IMR-90 (cell line): ENCODE measurements at regions not wholly inside any gene's neighbourhood (a gene's known extent, or its start where the extent isn't known, plus 50 kb on each side); places are given as distances from the start of the nearest gene placed in this dataset.

Experiments
- CTCF ChIP-seq: conservative IDR thresholded peaks from 2 replicates; pipeline ENCODE4 v1.5.1; 2012; ENCODE audit warnings: mild to moderate bottlenecking, low read depth, low read length, improper control_type of control experiment
- MAFK ChIP-seq: IDR thresholded peaks from 2 replicates; pipeline ENCODE4 v1.6.1; 2012; ENCODE audit warnings: low read depth, low read length, improper control_type of control experiment
- RCOR1 ChIP-seq: IDR thresholded peaks from 2 replicates; pipeline ENCODE4 v1.6.1; 2012; ENCODE audit warnings: mild to moderate bottlenecking, low read length, improper control_type of control experiment; ENCODE audit not compliant: insufficient replicate concordance

- TF ChIP-seq CTCF (no peak), MAFK (no peak), RCOR1 (no peak)
These were observed 321.0 kb upstream of the CXXC4 start for GRCh38 chr4:104815665-104816064.
